OCI-LY1 (cell line): ENCODE measurements at regions not wholly inside any gene's neighbourhood (a gene's known extent, or its start where the extent isn't known, plus 50 kb on each side); places are given as distances from the start of the nearest gene placed in this dataset.

Experiments used
- H2AFZ ChIP-seq: fragments of 200-600 bp; sonication (generic), shearing (Covaris generic); 2 replicates; pipeline ENCODE4 v1.6.0; 2014; ENCODE audit warnings: antibody characterized with exemption, mild to moderate bottlenecking, low read length
- H3F3A ChIP-seq: fragments of 200-600 bp; sonication (generic), shearing (Covaris generic); 2 replicates; pipeline ENCODE4 v1.6.0; 2014; ENCODE audit warnings: mild to moderate bottlenecking, antibody characterized with exemption, low read length, moderate library complexity; ENCODE audit not compliant: insufficient read depth
- H3K27ac ChIP-seq: fragments of 200-600 bp; sonication (generic); 2 replicates; pipeline ENCODE4 v1.5.1; 2014; ENCODE audit warnings: low read length, mixed run types, mild to moderate bottlenecking, low read depth; ENCODE audit not compliant: poor library complexity, severe bottlenecking
- H3K27me3 ChIP-seq: fragments of 200-600 bp; sonication (generic); 2 replicates; pipeline ENCODE4 v1.6.0; 2014; ENCODE audit warnings: antibody characterized with exemption, mild to moderate bottlenecking, low read length, moderate library complexity; ENCODE audit not compliant: insufficient read depth
- H3K36me3 ChIP-seq: fragments of 200-600 bp; sonication (generic); 2 replicates; pipeline ENCODE4 v1.6.1; 2014; ENCODE audit warnings: mild to moderate bottlenecking, antibody characterized with exemption, low read length, moderate library complexity, mixed read lengths; ENCODE audit not compliant: insufficient read depth
- H3K4me1 ChIP-seq: fragments of 200-600 bp; sonication (generic); 2 replicates; pipeline ENCODE4 v1.5.1; 2014; ENCODE audit warnings: mild to moderate bottlenecking, low read length, moderate library complexity; ENCODE audit not compliant: insufficient read depth, severe bottlenecking
- H3K4me2 ChIP-seq: fragments of 200-600 bp; sonication (generic), shearing (Covaris generic); 2 replicates; pipeline ENCODE4 v1.6.1; 2014; ENCODE audit warnings: low read length
- H3K4me3 ChIP-seq: fragments of 200-600 bp; sonication (generic); 2 replicates; pipeline ENCODE4 v1.5.1; 2014; ENCODE audit warnings: low read length, low read depth, mild to moderate bottlenecking, mixed read lengths; ENCODE audit not compliant: poor library complexity, severe bottlenecking
- H3K79me2 ChIP-seq: fragments of 200-600 bp; shearing (Covaris generic); 2 replicates; pipeline ENCODE4 v1.6.1; 2016; ENCODE audit warnings: mixed run types, low read length, mixed read lengths; ENCODE audit not compliant: insufficient read depth
- H3K9ac ChIP-seq: fragments of 200-600 bp; sonication (generic), shearing (Covaris generic); 2 replicates; pipeline ENCODE4 v1.6.1; 2014; ENCODE audit warnings: mild to moderate bottlenecking, low read length, mixed read lengths
- H3K9me2 ChIP-seq: fragments of 200-600 bp; sonication (generic), shearing (Covaris generic); 2 replicates; pipeline ENCODE4 v1.6.1; 2014; ENCODE audit warnings: low read depth, mild to moderate bottlenecking, low read length, mixed read lengths
- H3K9me3 ChIP-seq: fragments of 200-600 bp; shearing (Covaris generic); 2 replicates; pipeline ENCODE4 v1.6.1; 2014; ENCODE audit warnings: low read length, mixed read lengths
- H4K20me1 ChIP-seq: fragments of 200-600 bp; sonication (generic), shearing (Covaris generic); 2 replicates; pipeline ENCODE4 v1.6.0; 2016; ENCODE audit warnings: mild to moderate bottlenecking, low read length; ENCODE audit not compliant: insufficient read depth
- CTCF ChIP-seq: fragments of 200-600 bp; sonication (generic), shearing (Covaris generic); IDR thresholded peaks from 2 replicates; pipeline ENCODE4 v1.5.1; 2017; ENCODE audit warnings: mild to moderate bottlenecking, antibody characterized with exemption, low read length, moderate library complexity, mixed read lengths
- EZH2 ChIP-seq: fragments of 200-600 bp; sonication (generic), shearing (Covaris generic); IDR thresholded peaks from 2 replicates; pipeline ENCODE4 v1.8.0; 2017; ENCODE audit warnings: borderline replicate concordance, mixed run types, mild to moderate bottlenecking, antibody characterized with exemption, low read length, moderate library complexity, mixed read lengths

GRCh38 chrY:8590641-8591040 lies 746.6 kb upstream of the TSPY4 start:
- no peak overlapping the region for H3K4me2 ChIP-seq
- H3K79me2 ChIP-seq = no peaks in the 10 kb centered on the region
- no peak for TF ChIP-seq EZH2
- no peak for TF ChIP-seq CTCF
- no peaks in the 10 kb centered on the region for H3K36me3 ChIP-seq
- no peaks in the 10 kb centered on the region for H4K20me1 ChIP-seq
- H3K9me3 ChIP-seq = no peaks in the 10 kb centered on the region
- no peaks in the 10 kb centered on the region for H3K27me3 ChIP-seq
- H3K9ac ChIP-seq = no peak overlapping the region
- no peak overlapping the region for H3K4me3 ChIP-seq
- no peak overlapping the region for H3K27ac ChIP-seq
- H3F3A ChIP-seq = no peaks in the 10 kb centered on the region
- no peak overlapping the region for H2AFZ ChIP-seq
- no peaks in the 10 kb centered on the region for H3K9me2 ChIP-seq
- no peaks in the 10 kb centered on the region for H3K4me1 ChIP-seq

GRCh38 chrY:8591821-8592516 lies 745.3 kb upstream of the TSPY4 start:
- Histone ChIP-seq H3K36me3 (no peaks in the 10 kb centered on the region), H3K9me2 (no peaks in the 10 kb centered on the region), H3K4me2 (no peak overlapping the region), H3K4me1 (no peaks in the 10 kb centered on the region), H4K20me1 (no peaks in the 10 kb centered on the region), H3K4me3 (no peak overlapping the region), H3K27ac (no peak overlapping the region), H3F3A (no peaks in the 10 kb centered on the region), H3K79me2 (no peaks in the 10 kb centered on the region), H3K27me3 (no peaks in the 10 kb centered on the region), H2AFZ (no peak overlapping the region), H3K9me3 (no peaks in the 10 kb centered on the region), H3K9ac (no peak overlapping the region)
- TF ChIP-seq CTCF = no peak
- no peak for TF ChIP-seq EZH2

- Histone ChIP-seq H2AFZ (no peak overlapping the region), H4K20me1 (no peaks in the 10 kb centered on the region), H3K36me3 (no peaks in the 10 kb centered on the region), H3K4me1 (no peaks in the 10 kb centered on the region), H3F3A (no peaks in the 10 kb centered on the region), H3K9me3 (no peaks in the 10 kb centered on the region), H3K27ac (no peak overlapping the region), H3K79me2 (no peaks in the 10 kb centered on the region), H3K4me2 (no peak overlapping the region), H3K9me2 (no peaks in the 10 kb centered on the region), H3K9ac (no peak overlapping the region), H3K4me3 (no peak overlapping the region), H3K27me3 (no peaks in the 10 kb centered on the region)
- TF ChIP-seq EZH2 = no peak
- no peak for TF ChIP-seq CTCF
These were observed 742.6 kb upstream of the TSPY4 start for GRCh38 chrY:8594657-8595056.
